LNCaP clone FGC (cell line): ENCODE measurements at regions not wholly inside any gene's neighbourhood (a gene's known extent, or its start where the extent isn't known, plus 50 kb on each side); places are given as distances from the start of the nearest gene placed in this dataset.

Source experiments
- DNase-seq: peaks from one replicate; pipeline ENCODE4 v3.0.0-alpha.2; 2011; ENCODE audit warnings: low read depth
- H3K4me3 ChIP-seq: 2 replicates; pipeline ENCODE4 v1.5.1; 2011; ENCODE audit warnings: mild to moderate bottlenecking, low read depth, low read length, control low read depth
- TF ChIP-seq, protein P1 (sequence below): IDR thresholded peaks from 2 replicates; pipeline ENCODE4 v1.5.1; 2012; ENCODE audit warnings: mild to moderate bottlenecking; ENCODE audit not compliant: control insufficient read depth, insufficient read depth; ENCODE audit errors: extremely low read depth

DNA sequence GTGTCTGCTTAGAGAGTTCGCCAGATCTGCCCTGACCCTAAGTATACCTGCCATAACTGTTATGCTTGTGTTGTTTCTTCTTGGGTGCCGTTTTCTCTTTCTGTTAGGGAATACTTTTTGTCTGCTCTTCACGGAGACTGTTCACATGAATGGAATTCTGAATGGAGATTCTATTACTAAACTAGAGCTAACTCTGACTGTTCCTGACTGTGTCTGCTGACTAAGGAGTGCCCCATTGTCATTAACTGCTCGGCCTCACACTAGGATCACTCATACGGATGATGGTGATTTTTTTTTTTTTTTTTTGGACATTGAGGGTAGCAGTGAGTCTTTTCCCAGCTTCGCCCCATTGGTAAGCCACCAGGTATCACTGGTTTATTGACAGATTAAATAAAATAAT is 104.8 kb upstream of the SLC8A1 start:
- TF ChIP-seq, protein P1, sequence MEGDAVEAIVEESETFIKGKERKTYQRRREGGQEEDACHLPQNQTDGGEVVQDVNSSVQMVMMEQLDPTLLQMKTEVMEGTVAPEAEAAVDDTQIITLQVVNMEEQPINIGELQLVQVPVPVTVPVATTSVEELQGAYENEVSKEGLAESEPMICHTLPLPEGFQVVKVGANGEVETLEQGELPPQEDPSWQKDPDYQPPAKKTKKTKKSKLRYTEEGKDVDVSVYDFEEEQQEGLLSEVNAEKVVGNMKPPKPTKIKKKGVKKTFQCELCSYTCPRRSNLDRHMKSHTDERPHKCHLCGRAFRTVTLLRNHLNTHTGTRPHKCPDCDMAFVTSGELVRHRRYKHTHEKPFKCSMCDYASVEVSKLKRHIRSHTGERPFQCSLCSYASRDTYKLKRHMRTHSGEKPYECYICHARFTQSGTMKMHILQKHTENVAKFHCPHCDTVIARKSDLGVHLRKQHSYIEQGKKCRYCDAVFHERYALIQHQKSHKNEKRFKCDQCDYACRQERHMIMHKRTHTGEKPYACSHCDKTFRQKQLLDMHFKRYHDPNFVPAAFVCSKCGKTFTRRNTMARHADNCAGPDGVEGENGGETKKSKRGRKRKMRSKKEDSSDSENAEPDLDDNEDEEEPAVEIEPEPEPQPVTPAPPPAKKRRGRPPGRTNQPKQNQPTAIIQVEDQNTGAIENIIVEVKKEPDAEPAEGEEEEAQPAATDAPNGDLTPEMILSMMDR = no peak
- no peak for DNase-seq

DNA sequence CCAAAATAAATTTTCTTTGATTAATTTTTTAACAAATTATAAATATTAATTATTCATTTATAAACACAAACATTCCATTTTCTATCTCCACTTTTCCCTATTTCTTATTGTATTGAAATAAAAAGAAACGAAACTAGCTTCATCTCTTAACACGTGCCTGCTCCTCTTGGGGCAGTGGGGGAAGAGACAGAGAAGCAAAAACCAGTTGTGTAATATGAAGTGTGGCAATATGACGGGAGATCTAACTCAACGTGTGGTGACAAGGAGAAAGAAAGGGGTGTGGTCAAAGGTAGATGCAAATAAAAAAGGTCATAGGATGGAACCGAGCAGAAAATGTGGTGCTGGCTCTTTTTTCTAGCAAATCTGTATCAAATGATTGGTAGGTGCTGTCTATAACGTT is 106.9 kb upstream of the SLC8A1 start:
- no peak overlapping the region for H3K4me3 ChIP-seq
- DNase-seq = no peak
- TF ChIP-seq, protein P1 = no peak

More for the DNA sequence above, 104.8 kb upstream of the SLC8A1 start:
- no peak overlapping the region for H3K4me3 ChIP-seq

DNA sequence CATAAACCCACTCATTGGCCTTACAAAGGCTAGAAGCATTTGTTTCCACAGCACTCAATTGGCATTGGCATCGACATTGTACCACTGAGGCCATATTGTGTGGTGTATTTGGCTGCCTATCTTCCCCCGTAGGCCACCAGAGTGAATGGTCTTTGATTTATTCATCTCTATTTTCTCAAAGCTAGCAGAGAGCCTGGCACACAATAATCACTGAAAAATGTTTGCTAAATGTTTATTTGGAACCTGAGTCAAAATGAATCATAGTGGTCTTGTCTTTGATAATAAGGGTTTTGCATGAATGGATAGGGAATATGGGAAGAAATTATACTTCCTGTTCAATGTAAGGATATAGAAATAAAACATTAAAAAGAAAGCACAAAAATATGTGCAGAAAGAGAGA is 107.3 kb upstream of the SLC8A1 start:
- H3K4me3 ChIP-seq = no peak overlapping the region
- no peak for DNase-seq
- TF ChIP-seq, protein P1 = no peak

DNA sequence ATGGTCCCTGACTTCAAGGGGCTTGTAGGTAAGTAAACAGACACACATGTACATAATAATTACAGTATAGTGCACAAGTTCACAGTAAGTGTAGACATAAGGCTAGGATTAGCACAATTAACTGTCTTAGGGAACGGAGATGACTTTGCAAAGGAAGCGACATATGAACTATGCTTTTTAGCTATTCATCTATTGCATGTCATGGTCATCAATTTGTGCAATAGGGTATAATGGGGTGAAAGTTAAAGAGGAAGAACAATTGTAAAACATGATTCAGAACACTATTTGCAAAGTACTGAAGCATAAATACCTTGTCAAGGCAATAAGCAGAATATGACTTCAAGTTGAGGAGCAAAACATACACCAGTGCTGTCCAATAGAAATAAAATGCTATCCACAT is 112.3 kb upstream of the SLC8A1 start:
- TF ChIP-seq, protein P1 = no peak
- H3K4me3 ChIP-seq = no peak overlapping the region
- no peak for DNase-seq

DNA sequence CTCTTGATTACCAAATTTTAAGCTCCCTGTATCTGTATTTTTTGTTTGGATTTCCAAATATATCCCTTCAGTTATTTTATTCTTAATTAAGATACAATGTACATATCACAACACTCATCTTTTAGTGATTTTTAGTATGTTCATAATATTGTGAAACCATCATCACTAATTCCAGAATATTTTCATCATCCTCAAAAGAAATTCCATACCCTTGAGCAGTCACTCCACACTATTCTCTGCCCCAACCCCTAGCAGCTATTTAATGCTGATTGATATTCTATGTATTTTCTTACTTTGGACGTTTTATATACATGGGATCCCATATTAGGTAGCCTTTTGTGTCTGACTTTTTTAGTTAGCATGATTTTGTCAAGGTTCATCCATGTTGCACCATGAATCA is 127.4 kb upstream of the SLC8A1 start:
- no peak overlapping the region for H3K4me3 ChIP-seq
- DNase-seq = no peak
- TF ChIP-seq, protein P1 = no peak

DNA sequence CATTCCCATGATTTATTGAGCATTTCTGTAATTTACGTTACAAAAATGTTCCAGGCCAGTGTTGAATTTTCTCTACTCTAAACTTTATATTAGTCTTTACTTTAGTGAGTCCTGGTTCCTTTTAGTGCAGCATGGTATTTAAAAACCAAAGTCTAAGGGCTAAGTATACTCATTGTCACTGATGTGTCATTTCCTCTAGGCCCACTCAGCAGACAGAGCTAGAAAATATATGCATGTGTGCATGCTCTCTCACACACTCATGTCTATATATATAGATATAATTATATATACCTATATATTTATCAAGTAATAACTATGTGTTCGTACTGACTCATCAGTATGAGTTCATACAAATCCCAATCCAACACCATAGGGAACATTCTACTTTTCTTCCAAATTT is 132.5 kb upstream of the SLC8A1 start:
- no peak overlapping the region for H3K4me3 ChIP-seq
- TF ChIP-seq, protein P1 = no peak
- DNase-seq = no peak

DNA sequence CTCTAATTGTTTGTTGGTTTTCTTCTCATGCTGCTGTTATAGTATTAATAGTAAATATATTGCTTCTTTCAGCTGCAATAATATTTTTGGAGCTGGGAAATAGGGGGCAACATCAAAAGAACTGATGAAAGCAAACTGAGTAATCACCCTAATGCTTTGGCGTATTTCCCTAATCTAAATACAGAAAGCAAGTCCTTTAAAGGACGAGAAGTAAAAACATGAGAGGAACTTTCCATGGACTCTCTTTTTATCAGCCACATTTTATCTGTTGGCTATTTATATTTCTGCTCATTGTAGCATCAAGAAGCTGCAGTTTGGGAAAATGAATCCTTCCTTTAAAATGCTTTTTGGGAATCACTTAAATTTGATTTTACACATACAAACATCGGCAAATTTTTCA is 139.9 kb upstream of the SLC8A1 start:
- no peak for DNase-seq
- no peak overlapping the region for H3K4me3 ChIP-seq
- TF ChIP-seq, protein P1 = no peak
